ENCODE measurements at regions not wholly inside any gene's neighbourhood (a gene's known extent, or its start where the extent isn't known, plus 50 kb on each side); places are given as distances from the start of the nearest gene placed in this dataset.

DNA sequence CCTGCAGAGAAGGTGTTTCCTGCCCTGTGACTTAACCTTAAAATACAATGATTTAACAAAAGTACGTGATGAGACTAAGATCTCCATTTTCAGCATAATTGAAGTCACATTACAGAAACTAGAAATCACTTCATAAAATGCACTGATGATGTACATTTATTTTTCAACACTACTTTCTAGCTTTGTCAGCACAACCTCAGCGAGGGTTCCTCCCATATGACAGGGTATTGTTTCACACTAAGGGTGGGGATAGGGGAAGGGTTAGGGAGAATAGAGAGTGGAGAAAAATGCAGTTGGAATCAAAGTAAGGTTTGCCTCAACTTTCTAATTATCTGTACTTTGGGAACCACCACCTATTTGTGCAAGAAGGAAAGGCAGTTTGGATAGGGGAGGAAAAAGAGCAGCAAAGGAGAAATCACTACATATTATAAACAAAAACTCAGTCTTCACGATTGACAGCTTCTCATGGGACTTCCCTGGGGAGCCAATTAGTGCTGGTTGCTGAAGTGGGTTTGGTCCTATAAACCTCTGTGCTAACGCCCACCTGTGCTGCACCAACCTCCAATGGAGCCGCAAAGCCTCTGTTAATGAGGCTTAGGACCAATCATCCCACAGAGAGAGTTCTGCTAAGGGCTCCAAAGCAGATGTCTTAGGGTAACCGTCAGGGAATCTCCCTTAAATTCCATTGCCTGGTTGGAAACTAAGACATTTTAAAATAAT lies 369.2 kb upstream of the PDE4D start:
- TF ChIP-seq BHLHE40 (IDR thresholded peaks at IDR 0.05; ENCODE audit: low read depth, low read length) (no peak), CEBPB (IDR thresholded peaks at IDR 0.05; ENCODE audit: low read depth, low read length) (no peak), POLR2A (IDR thresholded peaks at IDR 0.05; ENCODE audit: low read depth, low read length) (no peak), RAD21 (IDR thresholded peaks at IDR 0.05; ENCODE audit: low read length) (no peak), MAFK (IDR thresholded peaks at IDR 0.05; ENCODE audit: low read depth, low read length) (no peak), CHD1 (IDR thresholded peaks at IDR 0.05; ENCODE audit: low read depth, low read length) (no peak), RCOR1 (IDR thresholded peaks at IDR 0.05; ENCODE audit: insufficient replicate concordance, low read length) (no peak), FOS (IDR thresholded peaks at IDR 0.05; ENCODE audit: low read depth, low read length) (no peak), SMC3 (IDR thresholded peaks at IDR 0.05; ENCODE audit: low read depth, low read length) (no peak), MXI1 (IDR thresholded peaks at IDR 0.05; ENCODE audit: borderline replicate concordance, low read depth, low read length) (no peak)
- TF ChIP-seq, protein P1, sequence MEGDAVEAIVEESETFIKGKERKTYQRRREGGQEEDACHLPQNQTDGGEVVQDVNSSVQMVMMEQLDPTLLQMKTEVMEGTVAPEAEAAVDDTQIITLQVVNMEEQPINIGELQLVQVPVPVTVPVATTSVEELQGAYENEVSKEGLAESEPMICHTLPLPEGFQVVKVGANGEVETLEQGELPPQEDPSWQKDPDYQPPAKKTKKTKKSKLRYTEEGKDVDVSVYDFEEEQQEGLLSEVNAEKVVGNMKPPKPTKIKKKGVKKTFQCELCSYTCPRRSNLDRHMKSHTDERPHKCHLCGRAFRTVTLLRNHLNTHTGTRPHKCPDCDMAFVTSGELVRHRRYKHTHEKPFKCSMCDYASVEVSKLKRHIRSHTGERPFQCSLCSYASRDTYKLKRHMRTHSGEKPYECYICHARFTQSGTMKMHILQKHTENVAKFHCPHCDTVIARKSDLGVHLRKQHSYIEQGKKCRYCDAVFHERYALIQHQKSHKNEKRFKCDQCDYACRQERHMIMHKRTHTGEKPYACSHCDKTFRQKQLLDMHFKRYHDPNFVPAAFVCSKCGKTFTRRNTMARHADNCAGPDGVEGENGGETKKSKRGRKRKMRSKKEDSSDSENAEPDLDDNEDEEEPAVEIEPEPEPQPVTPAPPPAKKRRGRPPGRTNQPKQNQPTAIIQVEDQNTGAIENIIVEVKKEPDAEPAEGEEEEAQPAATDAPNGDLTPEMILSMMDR (conservative IDR thresholded peaks at IDR 0.05; ENCODE audit: low read depth, low read length), result no peak
- TF ChIP-seq, protein P2, sequence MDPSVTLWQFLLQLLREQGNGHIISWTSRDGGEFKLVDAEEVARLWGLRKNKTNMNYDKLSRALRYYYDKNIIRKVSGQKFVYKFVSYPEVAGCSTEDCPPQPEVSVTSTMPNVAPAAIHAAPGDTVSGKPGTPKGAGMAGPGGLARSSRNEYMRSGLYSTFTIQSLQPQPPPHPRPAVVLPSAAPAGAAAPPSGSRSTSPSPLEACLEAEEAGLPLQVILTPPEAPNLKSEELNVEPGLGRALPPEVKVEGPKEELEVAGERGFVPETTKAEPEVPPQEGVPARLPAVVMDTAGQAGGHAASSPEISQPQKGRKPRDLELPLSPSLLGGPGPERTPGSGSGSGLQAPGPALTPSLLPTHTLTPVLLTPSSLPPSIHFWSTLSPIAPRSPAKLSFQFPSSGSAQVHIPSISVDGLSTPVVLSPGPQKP (IDR thresholded peaks at IDR 0.05; ENCODE audit: borderline replicate concordance, low read depth, low read length), result no peak
